K562 (cell line): ENCODE measurements at regions not wholly inside any gene's neighbourhood (a gene's known extent, or its start where the extent isn't known, plus 50 kb on each side); places are given as distances from the start of the nearest gene placed in this dataset.

Experiments
- CTCF ChIP-seq, 3 experiments: IDR thresholded peaks in 2 of 3; conservative IDR thresholded peaks in 1 of 3; 2 replicates each; pipeline ENCODE4 v1.5.1; 2011 to 2012; ENCODE audit warnings: low read length in 3 of 3, mild to moderate bottlenecking in 3 of 3, control low read depth in 2 of 3, improper control_type of control experiment in 1 of 3, inconsistent platforms in 1 of 3, low read depth in 1 of 3, mixed read lengths in 1 of 3, moderate library complexity in 1 of 3; ENCODE audit not compliant: insufficient read depth in 2 of 3
- ESRRA ChIP-seq: fragments of 450-650 bp; IDR thresholded peaks from 2 replicates; pipeline ENCODE4 v1.6.1; 2014; ENCODE audit warnings: low read depth, mild to moderate bottlenecking, moderate library complexity, borderline replicate concordance
- HDAC2 ChIP-seq: fragments of 450-650 bp; IDR thresholded peaks from 2 replicates; pipeline ENCODE4 v1.6.1; 2016; ENCODE audit warnings: mild to moderate bottlenecking
- MAFK ChIP-seq: IDR thresholded peaks from 2 replicates; pipeline ENCODE4 v1.6.1; 2011; ENCODE audit warnings: low read length, improper control_type of control experiment
- RBM25 ChIP-seq: fragments of 200-400 bp; formaldehyde crosslinking; IDR thresholded peaks from 2 replicates; pipeline ENCODE4 v1.6.1; 2018; ENCODE audit warnings: low read length, low read depth, moderate library complexity; ENCODE audit not compliant: severe bottlenecking
- SMC3 ChIP-seq: conservative IDR thresholded peaks from 2 replicates; pipeline ENCODE4 v1.6.1; 2011; ENCODE audit warnings: low read depth, low read length, improper control_type of control experiment; ENCODE audit not compliant: insufficient read depth
- SRSF7 ChIP-seq: fragments of 200-400 bp; formaldehyde crosslinking; optimal IDR thresholded peaks from 2 replicates; pipeline ENCODE3; 2017; ENCODE audit warnings: mild to moderate bottlenecking, low read depth, low read length
- TCF7L2 ChIP-seq: fragments of 150-350 bp; IDR thresholded peaks from 2 replicates; pipeline ENCODE4 v1.6.1; 2016; ENCODE audit warnings: low read depth, mild to moderate bottlenecking, low read length, moderate library complexity
- THRAP3 ChIP-seq: fragments of 450-650 bp; IDR thresholded peaks from 2 replicates; pipeline ENCODE4 v1.6.1; 2016; ENCODE audit warnings: mild to moderate bottlenecking, inconsistent platforms, borderline replicate concordance
- ZKSCAN8 ChIP-seq: fragments of 200-800 bp; sonication (Bioruptor generic); IDR thresholded peaks from 2 replicates; pipeline ENCODE4 v1.6.1; 2016; ENCODE audit warnings: missing genetic modification characterization, missing compliant biosample characterization
- ZNF77 ChIP-seq: fragments of 250-450 bp; sonication (Bioruptor Pico); IDR thresholded peaks from 2 replicates; pipeline ENCODE4 v1.5.0; 2020
- TF ChIP-seq, protein P1 (sequence below), 2 experiments: fragments of 200-800 bp in 1 of 2; sonication (Bioruptor generic) in 1 of 2; sonication (generic) in 1 of 2; formaldehyde crosslinking in 1 of 2; IDR thresholded peaks in 1 of 2; conservative IDR thresholded peaks in 1 of 2; 2 replicates each; pipeline versions ENCODE4 v1.5.0 to v1.6.1; 2016 to 2020; ENCODE audit warnings: missing compliant biosample characterization in 1 of 2, missing genetic modification characterization in 1 of 2, missing genetic modification reagents in 1 of 2
- TF ChIP-seq, protein P2 (sequence below): IDR thresholded peaks from 3 replicates; pipeline ENCODE4 v1.6.1; 2011; ENCODE audit warnings: borderline replicate concordance, mild to moderate bottlenecking, moderate library complexity; ENCODE audit not compliant: insufficient read length; ENCODE audit errors: extremely low read depth

- TF ChIP-seq ZKSCAN8 (CRISPR knock-in tag) (no peak), TCF7L2 (no peak), RBM25 (no peak), SRSF7 (no peak), SMC3 (no peak), ESRRA (no peak), ZNF77 (CRISPR knock-in tag) (no peak), MAFK (no peak), THRAP3 (no peak), HDAC2 (no peak), CTCF (IDR thresholded peaks at IDR 0.05 in 2 of 3, conservative IDR thresholded peaks at IDR 0.05 in 1 of 3; ENCODE audit: insufficient read depth in 2 of 3, low read depth in 1 of 3, low read length in 3 of 3) (no peak)
- TF ChIP-seq, protein P1, sequence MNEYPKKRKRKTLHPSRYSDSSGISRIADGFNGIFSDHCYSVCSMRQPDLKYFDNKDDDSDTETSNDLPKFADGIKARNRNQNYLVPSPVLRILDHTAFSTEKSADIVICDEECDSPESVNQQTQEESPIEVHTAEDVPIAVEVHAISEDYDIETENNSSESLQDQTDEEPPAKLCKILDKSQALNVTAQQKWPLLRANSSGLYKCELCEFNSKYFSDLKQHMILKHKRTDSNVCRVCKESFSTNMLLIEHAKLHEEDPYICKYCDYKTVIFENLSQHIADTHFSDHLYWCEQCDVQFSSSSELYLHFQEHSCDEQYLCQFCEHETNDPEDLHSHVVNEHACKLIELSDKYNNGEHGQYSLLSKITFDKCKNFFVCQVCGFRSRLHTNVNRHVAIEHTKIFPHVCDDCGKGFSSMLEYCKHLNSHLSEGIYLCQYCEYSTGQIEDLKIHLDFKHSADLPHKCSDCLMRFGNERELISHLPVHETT (CRISPR knock-in tag; conservative IDR thresholded peaks at IDR 0.05 in 1 of 2, IDR thresholded peaks at IDR 0.05 in 1 of 2), result no peak
- TF ChIP-seq, protein P2, sequence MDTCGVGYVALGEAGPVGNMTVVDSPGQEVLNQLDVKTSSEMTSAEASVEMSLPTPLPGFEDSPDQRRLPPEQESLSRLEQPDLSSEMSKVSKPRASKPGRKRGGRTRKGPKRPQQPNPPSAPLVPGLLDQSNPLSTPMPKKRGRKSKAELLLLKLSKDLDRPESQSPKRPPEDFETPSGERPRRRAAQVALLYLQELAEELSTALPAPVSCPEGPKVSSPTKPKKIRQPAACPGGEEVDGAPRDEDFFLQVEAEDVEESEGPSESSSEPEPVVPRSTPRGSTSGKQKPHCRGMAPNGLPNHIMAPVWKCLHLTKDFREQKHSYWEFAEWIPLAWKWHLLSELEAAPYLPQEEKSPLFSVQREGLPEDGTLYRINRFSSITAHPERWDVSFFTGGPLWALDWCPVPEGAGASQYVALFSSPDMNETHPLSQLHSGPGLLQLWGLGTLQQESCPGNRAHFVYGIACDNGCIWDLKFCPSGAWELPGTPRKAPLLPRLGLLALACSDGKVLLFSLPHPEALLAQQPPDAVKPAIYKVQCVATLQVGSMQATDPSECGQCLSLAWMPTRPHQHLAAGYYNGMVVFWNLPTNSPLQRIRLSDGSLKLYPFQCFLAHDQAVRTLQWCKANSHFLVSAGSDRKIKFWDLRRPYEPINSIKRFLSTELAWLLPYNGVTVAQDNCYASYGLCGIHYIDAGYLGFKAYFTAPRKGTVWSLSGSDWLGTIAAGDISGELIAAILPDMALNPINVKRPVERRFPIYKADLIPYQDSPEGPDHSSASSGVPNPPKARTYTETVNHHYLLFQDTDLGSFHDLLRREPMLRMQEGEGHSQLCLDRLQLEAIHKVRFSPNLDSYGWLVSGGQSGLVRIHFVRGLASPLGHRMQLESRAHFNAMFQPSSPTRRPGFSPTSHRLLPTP, result no peak
Observed at GRCh38 chr14:58830121-58830520, 192.4 kb downstream of the DACT1 start.
